Mesothelial cell of epicardium (in vitro differentiated cells): ENCODE measurements at regions not wholly inside any gene's neighbourhood (a gene's known extent, or its start where the extent isn't known, plus 50 kb on each side); places are given as distances from the start of the nearest gene placed in this dataset.

Experiments
- DNase-seq, 2 experiments: peaks; one replicate each; pipeline ENCODE4 v3.0.0; 2021; ENCODE audit warnings: low spot score in 2 of 2; ENCODE audit not compliant: unreplicated experiment in 2 of 2
- H3K27ac Mint-ChIP-seq: 2 replicates; pipeline ENCODE4 v1.8.0; 2021; ENCODE audit warnings: mixed read lengths
- H3K27me3 Mint-ChIP-seq: 2 replicates; pipeline ENCODE4 v1.8.0; 2021; ENCODE audit warnings: low read depth, mixed read lengths
- H3K36me3 Mint-ChIP-seq: 2 replicates; pipeline ENCODE4 v1.8.0; 2021; ENCODE audit warnings: mixed read lengths
- H3K4me1 Mint-ChIP-seq: 2 replicates; pipeline ENCODE4 v1.8.0; 2021; ENCODE audit warnings: mixed read lengths
- H3K4me3 Mint-ChIP-seq: 2 replicates; pipeline ENCODE4 v1.8.0; 2021; ENCODE audit warnings: mild to moderate bottlenecking, moderate library complexity, mixed read lengths
- H3K9me3 Mint-ChIP-seq: 2 replicates; pipeline ENCODE4 v1.8.0; 2021; ENCODE audit warnings: mixed read lengths
- CTCF ChIP-seq: fragments of 200-600 bp; sonication (generic); IDR thresholded peaks from one replicate; pipeline ENCODE4 v1.5.0; 2021; ENCODE audit warnings: antibody characterized with exemption; ENCODE audit not compliant: unreplicated experiment

- Mint-ChIP-seq H3K27ac (peak overlapping the region; percentile 65), H3K9me3 (no peaks in the 10 kb centered on the region), H3K27me3 (no peaks in the 10 kb centered on the region), H3K4me1 (peaks cover 18% of the 10 kb centered on the region), H3K36me3 (no peaks in the 10 kb centered on the region), H3K4me3 (no peak overlapping the region)
- no peak for TF ChIP-seq CTCF
- no peak for DNase-seq
Measured at GRCh38 chr18:24553571-24554285, 93.3 kb downstream of the HRH4 start.

DNA sequence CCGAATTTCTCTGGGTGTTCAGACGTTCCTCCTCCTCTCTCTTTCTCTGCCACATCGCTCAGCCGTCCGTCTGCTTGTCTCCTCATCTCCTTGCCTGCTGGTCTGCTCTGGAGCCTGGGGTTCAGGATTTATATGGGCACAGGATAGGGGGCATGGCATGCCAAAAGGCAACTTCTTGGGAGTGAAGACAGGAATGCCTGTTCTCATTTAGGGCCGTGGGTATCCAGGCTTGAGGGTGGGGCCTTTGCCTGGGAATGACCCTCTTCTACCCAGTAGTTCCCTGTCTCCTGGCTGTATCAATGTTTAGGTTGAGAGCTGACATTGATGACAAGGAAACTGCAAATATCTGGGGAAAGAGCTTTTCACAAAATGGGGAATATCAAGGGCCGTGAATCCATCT, 98.0 kb downstream of the HRH4 start:
- H3K9me3 Mint-ChIP-seq, result no peaks in the 10 kb centered on the region
- no peak overlapping the region for H3K27ac Mint-ChIP-seq
- no peak for TF ChIP-seq CTCF
- peaks cover 31% of the 10 kb centered on the region for H3K4me1 Mint-ChIP-seq
- no peak overlapping the region for H3K4me3 Mint-ChIP-seq
- no peaks in the 10 kb centered on the region for H3K27me3 Mint-ChIP-seq
- no peak for DNase-seq
- H3K36me3 Mint-ChIP-seq, result no peaks in the 10 kb centered on the region

- Mint-ChIP-seq H3K27ac (peak overlapping the region; percentile 26), H3K9me3 (no peaks in the 10 kb centered on the region), H3K4me1 (peaks cover 28% of the 10 kb centered on the region), H3K4me3 (no peak overlapping the region), H3K36me3 (no peaks in the 10 kb centered on the region), H3K27me3 (no peaks in the 10 kb centered on the region)
- DNase-seq, result no peak
- no peak for TF ChIP-seq CTCF
Measured at GRCh38 chr18:24559526-24559925, 99.1 kb downstream of the HRH4 start.

- no peak for TF ChIP-seq CTCF
- Mint-ChIP-seq H3K36me3 (no peaks in the 10 kb centered on the region), H3K27me3 (no peaks in the 10 kb centered on the region), H3K4me3 (peak overlapping the region; percentile 18), H3K4me1 (peaks cover 30% of the 10 kb centered on the region), H3K9me3 (no peaks in the 10 kb centered on the region), H3K27ac (peak overlapping the region; percentile 70)
- DNase-seq, result peak in 1 of 2 experiments; percentile 56
Measured at GRCh38 chr18:24560511-24560981, 100.1 kb downstream of the HRH4 start.

- peaks cover 30% of the 10 kb centered on the region for H3K4me1 Mint-ChIP-seq
- no peak for DNase-seq
- no peaks in the 10 kb centered on the region for H3K27me3 Mint-ChIP-seq
- no peaks in the 10 kb centered on the region for H3K9me3 Mint-ChIP-seq
- no peak overlapping the region for H3K27ac Mint-ChIP-seq
- TF ChIP-seq CTCF, result no peak
- H3K36me3 Mint-ChIP-seq, result no peaks in the 10 kb centered on the region
- no peak overlapping the region for H3K4me3 Mint-ChIP-seq
Measured at GRCh38 chr18:24561369-24561965, 101.0 kb downstream of the HRH4 start.
